ENCODE measurements at regions not wholly inside any gene's neighbourhood (a gene's known extent, or its start where the extent isn't known, plus 50 kb on each side); places are given as distances from the start of the nearest gene placed in this dataset.

GRCh38 chr21:38742580-38743260 lies 63.0 kb upstream of the ETS2 start:
- DNase-seq: no peak

GRCh38 chr21:38743772-38744529 lies 61.8 kb upstream of the ETS2 start:
- no peak for DNase-seq

GRCh38 chr21:38744861-38745260 lies 60.9 kb upstream of the ETS2 start:
- DNase-seq: no peak

- DNase-seq: no peak
Measured at GRCh38 chr21:38747810-38748209, 57.9 kb upstream of the ETS2 start.

GRCh38 chr21:38751379-38752050 lies 54.2 kb upstream of the ETS2 start:
- no peak for DNase-seq

GRCh38 chr21:38752051-38752505 lies 53.7 kb upstream of the ETS2 start:
- no peak for DNase-seq

- no peak for DNase-seq
Measured at GRCh38 chr21:38753114-38753513, 52.6 kb upstream of the ETS2 start.

GRCh38 chr21:38753557-38753971 lies 52.2 kb upstream of the ETS2 start:
- DNase-seq: no peak
